MM.1S (cell line): ENCODE measurements at regions not wholly inside any gene's neighbourhood (a gene's known extent, or its start where the extent isn't known, plus 50 kb on each side); places are given as distances from the start of the nearest gene placed in this dataset.

ENCODE experiments used
- DNase-seq: peaks from one replicate; pipeline ENCODE4 v3.0.0-alpha.2; 2015
- H2AFZ ChIP-seq: fragments of 300-600 bp; sonication (generic); 2 replicates; pipeline ENCODE4 v1.6.0; 2016; ENCODE audit warnings: antibody characterized with exemption, low read length
- H3F3A ChIP-seq: fragments of 300-600 bp; sonication (generic); 2 replicates; pipeline ENCODE4 v1.6.1; 2016; ENCODE audit warnings: mild to moderate bottlenecking, antibody characterized with exemption, low read length, moderate library complexity, mixed read lengths; ENCODE audit not compliant: insufficient read depth
- H3K27ac ChIP-seq: fragments of 300-600 bp; sonication (generic); 2 replicates; pipeline ENCODE4 v1.5.1; 2016; ENCODE audit warnings: mild to moderate bottlenecking, low read length
- H3K27me3 ChIP-seq: fragments of 300-600 bp; sonication (generic); replicated peaks from 2 replicates; pipeline ENCODE4 v1.6.0; 2016; ENCODE audit warnings: low read length; ENCODE audit not compliant: insufficient read depth
- H3K36me3 ChIP-seq: fragments of 300-600 bp; sonication (generic); replicated peaks from 2 replicates; pipeline ENCODE4 v1.6.1; 2016; ENCODE audit warnings: mild to moderate bottlenecking, low read length, mixed read lengths; ENCODE audit not compliant: insufficient read depth
- H3K4me1 ChIP-seq: fragments of 300-600 bp; sonication (generic); 2 replicates; pipeline ENCODE4 v1.6.1; 2016; ENCODE audit warnings: low read length, mixed read lengths
- H3K4me2 ChIP-seq: fragments of 300-600 bp; sonication (generic); 2 replicates; pipeline ENCODE4 v1.6.0; 2016; ENCODE audit warnings: low read depth, low read length
- H3K4me3 ChIP-seq: fragments of 300-600 bp; sonication (generic); 2 replicates; pipeline ENCODE4 v1.5.1; 2016; ENCODE audit warnings: low read length, mixed read lengths
- H3K79me2 ChIP-seq: fragments of 300-600 bp; sonication (generic); 2 replicates; pipeline ENCODE4 v1.6.1; 2016; ENCODE audit warnings: mixed run types, low read length, mixed read lengths
- H3K9ac ChIP-seq: fragments of 300-600 bp; sonication (generic); 2 replicates; pipeline ENCODE4 v1.6.1; 2016; ENCODE audit warnings: low read length, mixed read lengths
- H3K9me2 ChIP-seq: fragments of 300-600 bp; sonication (generic); replicated peaks from 2 replicates; pipeline ENCODE4 v1.6.1; 2016; ENCODE audit warnings: mild to moderate bottlenecking, low read length, mixed read lengths; ENCODE audit not compliant: insufficient read depth
- H3K9me3 ChIP-seq: fragments of 300-600 bp; sonication (generic); replicated peaks from 2 replicates; pipeline ENCODE4 v1.6.1; 2016; ENCODE audit warnings: mild to moderate bottlenecking, low read length, mixed read lengths; ENCODE audit not compliant: insufficient read depth
- H4K20me1 ChIP-seq: fragments of 300-600 bp; sonication (generic); 2 replicates; pipeline ENCODE4 v1.6.1; 2016; ENCODE audit warnings: mild to moderate bottlenecking, low read length, moderate library complexity, mixed read lengths; ENCODE audit not compliant: insufficient read depth
- CTCF ChIP-seq: fragments of 300-600 bp; sonication (generic); IDR thresholded peaks from 2 replicates; pipeline ENCODE4 v1.5.1; 2016; ENCODE audit warnings: antibody characterized with exemption, low read length, mixed read lengths
- EZH2 ChIP-seq: fragments of 300-600 bp; sonication (generic); optimal IDR thresholded peaks from 2 replicates; pipeline ENCODE3; 2017; ENCODE audit warnings: low read depth, mild to moderate bottlenecking, antibody characterized with exemption, low read length, mixed read lengths
- EZH2phosphoT487 ChIP-seq: fragments of 300-600 bp; sonication (generic); IDR thresholded peaks from 2 replicates; pipeline ENCODE4 v1.6.1; 2018; ENCODE audit warnings: antibody characterized with exemption, low read length

DNA sequence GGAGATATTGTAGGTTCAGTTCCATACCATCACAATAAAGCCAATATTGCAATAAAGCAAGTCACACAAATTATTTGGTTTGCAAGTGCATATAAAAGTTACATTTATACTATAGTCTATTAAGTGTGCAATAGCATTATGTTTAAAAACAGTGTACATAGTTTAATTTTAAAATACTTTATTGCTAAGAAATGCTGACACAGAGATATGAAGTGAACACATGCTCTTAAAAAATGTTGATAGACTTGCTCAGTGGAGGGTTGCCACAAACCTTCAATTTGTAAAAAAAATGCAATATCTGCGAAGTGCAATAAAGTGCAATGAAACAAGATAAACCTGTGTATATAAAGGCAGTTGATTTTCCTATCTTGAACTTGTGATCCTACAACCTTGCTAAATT is 161.5 kb downstream of the PRDM13 start:
- Histone ChIP-seq H3K27me3 (no peaks in the 10 kb centered on the region), H3K4me1 (no peaks in the 10 kb centered on the region), H3K9me3 (no peaks in the 10 kb centered on the region), H3K4me2 (no peak overlapping the region), H3K79me2 (no peaks in the 10 kb centered on the region), H3K9me2 (no peaks in the 10 kb centered on the region), H3K27ac (no peak overlapping the region), H3K36me3 (no peaks in the 10 kb centered on the region), H3F3A (no peaks in the 10 kb centered on the region), H3K9ac (no peak overlapping the region), H2AFZ (no peak overlapping the region), H4K20me1 (no peaks in the 10 kb centered on the region), H3K4me3 (no peak overlapping the region)
- TF ChIP-seq CTCF: no peak
- TF ChIP-seq EZH2phosphoT487: no peak
- TF ChIP-seq EZH2: no peak
- DNase-seq: no peak

DNA sequence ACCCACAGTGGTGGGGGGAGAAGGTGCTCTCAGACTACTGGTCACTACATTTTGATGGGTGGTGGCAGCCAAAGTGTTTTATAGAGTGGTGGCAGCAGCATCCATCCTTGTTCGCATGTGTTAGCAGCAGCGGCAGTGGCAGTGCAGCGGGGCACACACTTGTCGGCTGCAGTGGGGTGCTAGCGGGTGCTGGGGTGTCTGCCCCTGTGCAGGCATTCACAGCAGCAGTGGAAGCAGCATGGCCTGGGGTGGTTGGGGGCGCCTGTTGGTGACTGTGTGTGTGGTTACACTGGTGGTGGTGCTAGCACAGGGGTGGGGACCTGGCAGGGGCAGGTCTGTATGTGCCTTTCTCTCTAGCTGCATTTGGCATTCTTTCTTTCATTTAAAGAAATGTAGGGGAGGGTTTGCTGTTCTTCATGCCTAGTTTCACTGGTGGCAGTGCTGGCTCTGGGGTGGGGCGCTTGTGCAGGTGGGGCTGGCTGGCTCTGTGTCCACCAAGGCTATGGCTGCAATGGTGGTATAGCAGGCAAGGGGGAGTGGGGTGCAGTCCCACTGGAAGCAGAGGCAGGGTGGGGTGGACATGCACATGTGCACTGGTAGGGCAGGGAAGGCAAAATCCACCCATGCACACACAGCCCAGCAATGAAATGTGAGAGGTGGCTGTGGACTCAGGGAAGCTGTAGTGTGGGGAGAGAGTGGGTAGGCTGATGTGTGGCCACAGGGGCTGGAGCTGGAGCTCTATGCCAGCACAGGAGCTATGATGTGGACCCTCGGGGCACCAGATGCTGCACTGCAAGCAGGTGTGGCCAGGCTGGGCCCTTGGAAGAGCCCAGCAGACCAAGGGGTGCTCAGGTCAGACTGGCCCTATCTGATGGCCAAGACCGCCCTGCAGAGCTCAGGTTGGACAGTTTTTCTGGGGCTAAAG is 173.3 kb downstream of the PRDM13 start:
- no peaks in the 10 kb centered on the region for H3K4me1 ChIP-seq
- no peaks in the 10 kb centered on the region for H3K27me3 ChIP-seq
- DNase-seq: no peak
- no peak overlapping the region for H2AFZ ChIP-seq
- H3K9me2 ChIP-seq: no peaks in the 10 kb centered on the region
- TF ChIP-seq CTCF (no peak), EZH2 (no peak), EZH2phosphoT487 (no peak)
- no peaks in the 10 kb centered on the region for H3K9me3 ChIP-seq
- H3F3A ChIP-seq: no peaks in the 10 kb centered on the region
- H3K79me2 ChIP-seq: no peaks in the 10 kb centered on the region
- no peaks in the 10 kb centered on the region for H3K36me3 ChIP-seq
- H3K9ac ChIP-seq: no peak overlapping the region
- no peak overlapping the region for H3K27ac ChIP-seq
- no peak overlapping the region for H3K4me3 ChIP-seq
- H3K4me2 ChIP-seq: no peak overlapping the region
- no peaks in the 10 kb centered on the region for H4K20me1 ChIP-seq

- Histone ChIP-seq H3K27me3 (no peaks in the 10 kb centered on the region), H3K4me3 (no peak overlapping the region), H3F3A (no peaks in the 10 kb centered on the region), H3K4me2 (no peak overlapping the region), H3K36me3 (no peaks in the 10 kb centered on the region), H3K9me2 (no peaks in the 10 kb centered on the region), H3K9me3 (no peaks in the 10 kb centered on the region), H3K9ac (no peak overlapping the region), H3K79me2 (no peaks in the 10 kb centered on the region), H3K4me1 (no peaks in the 10 kb centered on the region), H3K27ac (no peak overlapping the region), H2AFZ (no peak overlapping the region), H4K20me1 (no peaks in the 10 kb centered on the region)
- DNase-seq: no peak
- TF ChIP-seq EZH2phosphoT487: no peak
- TF ChIP-seq EZH2: no peak
- no peak for TF ChIP-seq CTCF
Observed at GRCh38 chr6:99780556-99780885, 173.9 kb downstream of the PRDM13 start.
